K562 (cell line): ENCODE measurements at regions not wholly inside any gene's neighbourhood (a gene's known extent, or its start where the extent isn't known, plus 50 kb on each side); places are given as distances from the start of the nearest gene placed in this dataset.
"Not testable (repeated sequence)": the region's sequence is repeated elsewhere in the genome, so short reads cannot be mapped to it uniquely, and the experiment has no call there.

ENCODE experiments used
- ATAC-seq: fragments of 200-7000 bp; cut with Tn5 transposase; 3 replicates; pipeline ENCODE4 v1.9.1; 2020; ENCODE audit warnings: moderate library complexity
- BruUV-seq: library from RNA; stranded (reverse); fragments of 400-500 nt; replicated peaks from 2 replicates; lab custom pipeline; 2021; lab: Mats Ljungman, UMichigan
- CTCF ChIA-PET: fragments of 300-600 bp; formaldehyde crosslinking; extraction: SDS; loops from one replicate; lab custom pipeline; 2021; ENCODE audit warnings: low intra/inter-chr PET ratio; lab: Yijun Ruan, JAX
- POLR2A ChIA-PET: fragments of 300-600, 350-650 bp; sonication (Branson Sonifier 250); formaldehyde crosslinking; extraction: SDS; loops from one replicate; lab custom pipeline; 2021; ENCODE audit warnings: antibody characterized with exemption, inconsistent platforms; lab: Yijun Ruan, JAX
- DNase-seq, 4 experiments: peaks; one replicate each; pipeline versions ENCODE4 v3.0.0 to v3.0.0-alpha.2; 2011 to 2018; ENCODE audit warnings: low spot score in 3 of 4, mixed read lengths in 3 of 4; ENCODE audit errors: extremely low read depth in 1 of 4
- FAIRE-seq: peaks from 2 replicates; lab custom pipeline; 2011; peaks lifted over from hg19 to GRCh38; lab: Jason Lieb, UNC
- H2AFZ ChIP-seq: 2 replicates; pipeline ENCODE4 v1.6.0; 2011; ENCODE audit warnings: low read depth, low read length, control low read depth, inconsistent platforms
- H3K27ac ChIP-seq: fragments of 200-600 bp; 3 replicates; pipeline ENCODE4 v1.8.0; 2011; ENCODE audit warnings: low read depth, mild to moderate bottlenecking, control low read depth, inconsistent platforms, low read length, moderate library complexity, mixed read lengths; ENCODE audit errors: extremely low read depth
- H3K27me3 ChIP-seq, 2 experiments: fragments of 300-600 bp in 1 of 2; 2 replicates in 1 of 2; 3 replicates in 1 of 2; pipeline versions ENCODE4 v1.6.0 to v1.8.0; 2011; ENCODE audit warnings: inconsistent platforms in 2 of 2, low read length in 2 of 2, mild to moderate bottlenecking in 1 of 2, mixed read lengths in 1 of 2, moderate library complexity in 1 of 2; ENCODE audit not compliant: control insufficient read depth in 2 of 2, insufficient read depth in 2 of 2
- H3K36me3 ChIP-seq: fragments of 300-600 bp; 3 replicates; pipeline ENCODE4 v1.8.0; 2011; ENCODE audit warnings: mild to moderate bottlenecking, low read length, inconsistent platforms; ENCODE audit not compliant: control insufficient read depth, insufficient read depth
- H3K4me1 ChIP-seq, 2 experiments: fragments of 200-600 bp in 1 of 2; replicated peaks in 1 of 2; 2 replicates in 1 of 2; 3 replicates in 1 of 2; pipeline versions ENCODE4 v1.5.1 to v1.8.0; 2011; ENCODE audit warnings: inconsistent platforms in 2 of 2, low read length in 2 of 2, mild to moderate bottlenecking in 1 of 2, mixed read lengths in 1 of 2, moderate library complexity in 1 of 2; ENCODE audit not compliant: control insufficient read depth in 2 of 2, insufficient read depth in 2 of 2
- H3K4me2 ChIP-seq: 2 replicates; pipeline ENCODE4 v1.6.1; 2011; ENCODE audit warnings: low read length, control low read depth, inconsistent platforms, mixed read lengths; ENCODE audit not compliant: insufficient read depth
- H3K4me3 ChIP-seq: fragments of 200-600 bp; sonication (generic), shearing (Covaris generic); 2 replicates; pipeline ENCODE4 v1.5.1; 2016; ENCODE audit warnings: control low read depth, inconsistent platforms
- H3K79me2 ChIP-seq: fragments of 200-600 bp; 3 replicates; pipeline ENCODE4 v1.8.0; 2011; ENCODE audit warnings: low read length, inconsistent platforms; ENCODE audit not compliant: control insufficient read depth, insufficient read depth
- H3K9ac ChIP-seq, 2 experiments: 2 replicates each; pipeline versions ENCODE4 v1.6.0 to v1.6.1; 2011; ENCODE audit warnings: low read depth in 2 of 2, low read length in 2 of 2, control low read depth in 1 of 2, inconsistent platforms in 1 of 2, mild to moderate bottlenecking in 1 of 2, mixed read lengths in 1 of 2; ENCODE audit not compliant: insufficient read depth in 1 of 2
- H3K9me1 ChIP-seq: one replicate; pipeline ENCODE4 v1.6.0; 2011; ENCODE audit warnings: inconsistent platforms, mild to moderate bottlenecking, low read length, moderate library complexity; ENCODE audit not compliant: control insufficient read depth, insufficient read depth
- H3K9me3 ChIP-seq: replicated peaks from 2 replicates; pipeline ENCODE4 v1.5.1; 2011; ENCODE audit warnings: low read depth, low read length, inconsistent platforms; ENCODE audit not compliant: control insufficient read depth, insufficient read depth
- H4K20me1 ChIP-seq: replicated peaks from 2 replicates; pipeline ENCODE4 v1.6.1; 2011; ENCODE audit warnings: low read length, inconsistent platforms, mixed read lengths; ENCODE audit not compliant: control insufficient read depth, insufficient read depth
- BCL6 ChIP-seq: fragments of 250-450 bp; sonication (Bioruptor Pico); IDR thresholded peaks from 2 replicates; pipeline ENCODE4 v1.4.0; 2020
- BHLHE40 ChIP-seq: IDR thresholded peaks from 2 replicates; pipeline ENCODE4 v1.6.1; 2011; ENCODE audit warnings: low read length, improper control_type of control experiment
- CAMTA2 ChIP-seq: fragments of 250-450 bp; sonication (Bioruptor Pico); conservative IDR thresholded peaks from 2 replicates; pipeline ENCODE4 v1.5.1; 2022
- CEBPG ChIP-seq, 3 experiments: fragments of 200-800 bp in 1 of 3; sonication (Bioruptor generic) in 1 of 3; sonication (generic) in 1 of 3; formaldehyde crosslinking in 1 of 3; IDR thresholded peaks in 2 of 3; conservative IDR thresholded peaks in 1 of 3; 2 replicates each; pipeline versions ENCODE4 v1.6.1 to v1.8.0; 2016 to 2022; ENCODE audit warnings: missing compliant biosample characterization in 2 of 3, missing genetic modification characterization in 2 of 3, mild to moderate bottlenecking in 1 of 3, missing genetic modification reagents in 1 of 3
- GATA2 ChIP-seq: sonication (generic); formaldehyde crosslinking; IDR thresholded peaks from 2 replicates; pipeline ENCODE4 v1.4.0; 2020; ENCODE audit warnings: mild to moderate bottlenecking, missing genetic modification reagents
- KLF1 ChIP-seq: fragments of 450-650 bp; IDR thresholded peaks from 2 replicates; pipeline ENCODE4 v1.6.1; 2016; ENCODE audit warnings: missing genetic modification characterization, missing compliant biosample characterization
- KLF6 ChIP-seq: fragments of 250-450 bp; sonication (Bioruptor Pico); IDR thresholded peaks from 2 replicates; pipeline ENCODE4 v1.4.0; 2020; ENCODE audit warnings: mild to moderate bottlenecking, moderate library complexity, borderline replicate concordance
- LEF1 ChIP-seq: fragments of 450-650 bp; IDR thresholded peaks from 2 replicates; pipeline ENCODE4 v1.6.1; 2016; ENCODE audit warnings: mild to moderate bottlenecking
- MAZ ChIP-seq, 2 experiments: fragments of 450-650 bp in 1 of 2; sonication (generic) in 1 of 2; formaldehyde crosslinking; IDR thresholded peaks in 1 of 2; conservative IDR thresholded peaks in 1 of 2; 2 replicates each; pipeline versions ENCODE4 v1.4.0 to v1.5.0; 2020; ENCODE audit warnings: mild to moderate bottlenecking in 1 of 2, missing genetic modification reagents in 1 of 2
- MED1 ChIP-seq: sonication (generic); formaldehyde crosslinking; IDR thresholded peaks from 2 replicates; pipeline ENCODE4 v1.8.1; 2023; ENCODE audit warnings: missing genetic modification reagents, borderline replicate concordance
- MTF1 ChIP-seq: fragments of 250-450 bp; sonication (Bioruptor Pico); IDR thresholded peaks from 2 replicates; pipeline ENCODE4 v1.9.0; 2021; ENCODE audit warnings: moderate library complexity, mild to moderate bottlenecking, inconsistent platforms, borderline replicate concordance
- SREBF1 ChIP-seq: fragments of 150-350 bp; IDR thresholded peaks from 2 replicates; pipeline ENCODE4 v1.6.1; 2014; ENCODE audit warnings: antibody characterized with exemption, low read depth, low read length, borderline replicate concordance
- ZNF12 ChIP-seq: sonication (generic); formaldehyde crosslinking; IDR thresholded peaks from 2 replicates; pipeline ENCODE4 v1.4.0; 2020; ENCODE audit warnings: mild to moderate bottlenecking, missing genetic modification reagents
- ZZZ3 ChIP-seq: fragments of 450-650 bp; IDR thresholded peaks from 2 replicates; pipeline ENCODE4 v1.6.1; 2016; ENCODE audit warnings: antibody characterized with exemption, mild to moderate bottlenecking, moderate library complexity
- WGBS: fragments of 100-300 bp; shearing (Covaris generic); methylation state at CpG from one replicate; pipeline ENCODE4 v1.1.6; 2016; ENCODE audit warnings: low coverage, mixed read lengths; ENCODE audit not compliant: insufficient coverage; ENCODE audit errors: missing lambda C conversion rate; 5-methylcytosine and 5-hydroxymethylcytosine counted together
- in situ Hi-C: fragments of 300-500 bp; cut with MboI; formaldehyde crosslinking; loops from 4 replicates; pipeline ENCODE4 v1.15.0; 2018; ENCODE audit warnings: inconsistent platforms, mixed read lengths
- intact Hi-C: fragments of 100-400 bp; cut with micrococcal nuclease; formaldehyde crosslinking; loops from 2 replicates; pipeline ENCODE4 v1.14.2; 2022
- TF ChIP-seq, protein P1 (sequence below): sonication (generic); formaldehyde crosslinking; IDR thresholded peaks from 2 replicates; pipeline ENCODE4 v1.8.0; 2022; ENCODE audit warnings: mild to moderate bottlenecking, missing genetic modification reagents
- TF ChIP-seq, protein P2 (sequence below): fragments of 450-650 bp; IDR thresholded peaks from 2 replicates; pipeline ENCODE4 v1.6.1; 2016; ENCODE audit warnings: low read depth, mild to moderate bottlenecking, moderate library complexity

DNA sequence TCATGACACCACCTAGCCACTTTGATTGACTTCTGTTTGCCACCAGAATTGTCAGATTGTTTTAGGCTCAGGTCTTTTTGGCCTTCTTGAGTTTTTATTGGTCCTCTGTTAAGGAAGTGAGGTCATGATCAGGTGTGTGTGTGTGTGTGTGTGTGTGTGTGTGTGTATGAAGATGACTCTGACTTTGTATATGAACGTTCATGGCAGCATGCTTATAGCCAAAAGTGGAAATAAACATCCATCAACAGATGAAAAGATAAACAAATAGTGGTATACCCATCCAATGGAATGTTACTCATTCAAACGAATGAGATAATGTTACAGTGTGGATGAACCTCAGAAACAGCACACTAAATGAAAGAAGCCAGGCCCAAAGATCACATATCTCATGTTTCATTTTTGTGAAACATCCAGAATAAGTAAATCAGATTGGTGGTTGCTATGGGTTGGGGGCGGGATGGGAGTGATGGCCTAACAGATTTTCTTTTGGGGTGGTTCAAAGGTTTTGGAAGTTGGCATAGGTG lies 258.6 kb downstream of the KTN1 start:
- BruUV-seq: no TSS peak
- FAIRE-seq (no peak), DNase-seq (no peak), ATAC-seq (no peak)
- Histone ChIP-seq H3K4me1 (no peaks in the 10 kb centered on the region), H3K4me2 (no peak overlapping the region), H3K9me3 (no peaks in the 10 kb centered on the region), H3K4me3 (no peak overlapping the region), H3K36me3 (no peaks in the 10 kb centered on the region), H3K27ac (no peak overlapping the region), H3K27me3 (no peaks in the 10 kb centered on the region), H3K9me1 (no peaks in the 10 kb centered on the region), H4K20me1 (no peaks in the 10 kb centered on the region), H3K79me2 (no peaks in the 10 kb centered on the region), H2AFZ (no peak overlapping the region), H3K9ac (no peak overlapping the region)
- POLR2A ChIA-PET: no interaction called here
- WGBS: 3% methylated on average over 3 of the region's 3 CpGs
- intact Hi-C loops: no loop called here
- in situ Hi-C loops: no loop called here
- CTCF ChIA-PET: no interaction called here
- TF ChIP-seq ZNF12 (CRISPR knock-in tag) (no peak), CAMTA2 (no peak), LEF1 (no peak), SREBF1 (no peak), BCL6 (CRISPR knock-in tag) (no peak), MAZ (CRISPR knock-in tag; conservative IDR thresholded peaks at IDR 0.05 in 1 of 2, IDR thresholded peaks at IDR 0.05 in 1 of 2) (no peak), GATA2 (CRISPR knock-in tag) (no peak), MED1 (CRISPR knock-in tag) (no peak), KLF1 (no peak), KLF6 (CRISPR knock-in tag) (no peak), BHLHE40 (no peak), ZZZ3 (no peak), CEBPG (CRISPR knock-in tag; IDR thresholded peaks at IDR 0.05) (no peak), CEBPG (tag; conservative IDR thresholded peaks at IDR 0.05 in 1 of 2, IDR thresholded peaks at IDR 0.05 in 1 of 2) (no peak), MTF1 (CRISPR knock-in tag) (no peak)
- TF ChIP-seq, protein P1, sequence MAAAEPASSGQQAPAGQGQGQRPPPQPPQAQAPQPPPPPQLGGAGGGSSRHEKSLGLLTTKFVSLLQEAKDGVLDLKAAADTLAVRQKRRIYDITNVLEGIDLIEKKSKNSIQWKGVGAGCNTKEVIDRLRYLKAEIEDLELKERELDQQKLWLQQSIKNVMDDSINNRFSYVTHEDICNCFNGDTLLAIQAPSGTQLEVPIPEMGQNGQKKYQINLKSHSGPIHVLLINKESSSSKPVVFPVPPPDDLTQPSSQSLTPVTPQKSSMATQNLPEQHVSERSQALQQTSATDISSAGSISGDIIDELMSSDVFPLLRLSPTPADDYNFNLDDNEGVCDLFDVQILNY (CRISPR knock-in tag): no peak
- TF ChIP-seq, protein P2, sequence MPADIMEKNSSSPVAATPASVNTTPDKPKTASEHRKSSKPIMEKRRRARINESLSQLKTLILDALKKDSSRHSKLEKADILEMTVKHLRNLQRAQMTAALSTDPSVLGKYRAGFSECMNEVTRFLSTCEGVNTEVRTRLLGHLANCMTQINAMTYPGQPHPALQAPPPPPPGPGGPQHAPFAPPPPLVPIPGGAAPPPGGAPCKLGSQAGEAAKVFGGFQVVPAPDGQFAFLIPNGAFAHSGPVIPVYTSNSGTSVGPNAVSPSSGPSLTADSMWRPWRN: no peak

DNA sequence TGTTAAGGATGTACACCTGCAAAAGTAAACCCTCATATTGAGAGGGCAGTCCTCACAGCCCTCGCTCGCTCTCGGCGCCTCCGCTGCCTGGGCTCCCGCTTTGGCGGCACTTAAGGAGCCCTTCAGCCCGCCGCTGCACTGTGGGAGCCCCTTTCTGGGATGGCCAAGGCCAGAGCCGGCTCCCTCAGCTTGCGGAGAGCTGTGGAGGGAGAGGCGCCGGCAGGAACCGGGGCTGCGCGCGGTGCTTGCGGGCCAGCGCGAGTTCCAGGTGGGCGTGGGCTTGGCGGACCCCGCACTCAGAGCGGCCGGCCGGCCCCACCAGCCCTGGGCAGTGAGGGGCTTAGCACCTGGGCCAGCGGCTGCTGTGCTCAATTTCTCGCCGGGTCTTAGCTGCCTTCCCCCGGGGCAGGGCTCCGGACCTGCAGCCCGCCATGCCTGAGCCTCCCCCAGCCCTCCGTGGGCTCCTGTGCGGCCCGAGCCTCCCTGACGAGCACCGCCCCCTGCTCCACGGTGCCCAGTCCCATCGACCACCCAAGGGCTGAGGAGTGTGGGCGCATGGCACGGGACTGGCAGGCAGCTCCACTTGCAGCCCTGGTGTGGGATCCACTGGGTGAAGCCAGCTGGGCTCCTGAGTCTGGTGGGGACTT lies 259.4 kb downstream of the KTN1 start:
- intact Hi-C loops, H3K27ac ChIP-seq, H3K79me2 ChIP-seq, in situ Hi-C loops, H3K4me1 ChIP-seq, H3K9me1 ChIP-seq, H3K9ac ChIP-seq, H3K4me3 ChIP-seq, H3K27me3 ChIP-seq, H3K9me3 ChIP-seq, CTCF ChIA-PET, BruUV-seq, H3K4me2 ChIP-seq, DNase-seq, FAIRE-seq, H3K36me3 ChIP-seq, H2AFZ ChIP-seq, H4K20me1 ChIP-seq, ATAC-seq: not testable (repeated sequence)
- 16% methylated on average over 19 of the region's 41 CpGs for WGBS
- POLR2A ChIA-PET: interaction anchor here (0.6 to 1.0 kb wide), 2 partner anchors 11 to 87 kb away, joined by 3 read pairs; no protein-coding TSS in a partner anchor
